ENCODE measurements at regions not wholly inside any gene's neighbourhood (a gene's known extent, or its start where the extent isn't known, plus 50 kb on each side); places are given as distances from the start of the nearest gene placed in this dataset.
"Not testable (repeated sequence)": the region's sequence is repeated elsewhere in the genome, so short reads cannot be mapped to it uniquely, and the experiment has no call there.

DNA sequence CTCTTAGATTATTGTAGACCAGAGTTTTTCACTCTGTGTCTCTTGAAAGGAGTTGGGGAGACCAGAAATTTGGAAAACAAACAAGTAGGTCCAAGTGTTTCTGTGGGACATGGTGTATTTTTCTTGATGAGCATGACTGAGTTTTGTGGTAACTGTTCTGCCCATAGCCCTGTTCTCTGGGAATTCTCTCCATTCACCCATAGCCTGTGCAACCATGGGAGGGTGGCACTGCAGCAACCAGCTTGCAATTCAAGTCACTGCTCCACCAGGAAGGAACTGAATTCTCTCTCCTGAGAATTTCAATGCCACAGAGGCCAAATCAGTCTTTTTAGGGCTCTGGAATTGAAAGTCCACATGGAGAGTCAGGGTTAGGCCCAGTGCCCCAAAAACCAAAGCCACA is 475.3 kb upstream of the TRPC7 start:
- Histone ChIP-seq H3K36me3 (ENCODE audit: insufficient read depth) (no peaks in the 10 kb centered on the region), H3K4me1 (ENCODE audit: insufficient read depth) (no peaks in the 10 kb centered on the region)
- no peak for DNase-seq (ENCODE audit: extremely low spot score)

DNA sequence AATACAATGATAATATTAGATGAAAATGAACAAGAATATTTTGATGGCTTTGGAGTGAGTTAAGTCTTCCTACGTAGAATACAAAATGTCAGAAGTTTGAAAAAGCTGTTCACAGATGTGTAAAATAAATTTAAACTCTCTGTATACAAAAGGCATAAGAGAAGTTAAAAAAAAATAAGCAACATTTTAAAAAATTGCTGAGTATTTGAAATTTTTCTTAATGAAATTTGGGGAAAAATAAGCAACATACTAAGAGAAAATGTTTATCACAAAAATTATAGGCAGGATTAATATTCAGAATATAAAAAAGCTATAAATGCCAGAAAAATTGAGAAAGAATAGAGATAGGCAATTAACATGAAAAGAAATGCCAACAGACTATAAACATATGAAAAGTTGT is 470.7 kb upstream of the TRPC7 start:
- H3K4me1 ChIP-seq (ENCODE audit: insufficient read depth): no peaks in the 10 kb centered on the region
- H3K4me3 ChIP-seq (ENCODE audit: low read depth, low read length): no peak overlapping the region
- no peak for DNase-seq (ENCODE audit: extremely low spot score)
- 73% methylated on average over 1 of the region's 1 CpG for WGBS
- no peaks in the 10 kb centered on the region for H3K36me3 ChIP-seq (ENCODE audit: insufficient read depth)
- H3K27ac ChIP-seq (ENCODE audit: low read depth): no peak overlapping the region

More for the DNA sequence above, 475.3 kb upstream of the TRPC7 start:
- Histone ChIP-seq H3K27ac (ENCODE audit: low read depth) (no peak overlapping the region), H3K4me3 (ENCODE audit: low read depth, low read length) (no peak overlapping the region)

DNA sequence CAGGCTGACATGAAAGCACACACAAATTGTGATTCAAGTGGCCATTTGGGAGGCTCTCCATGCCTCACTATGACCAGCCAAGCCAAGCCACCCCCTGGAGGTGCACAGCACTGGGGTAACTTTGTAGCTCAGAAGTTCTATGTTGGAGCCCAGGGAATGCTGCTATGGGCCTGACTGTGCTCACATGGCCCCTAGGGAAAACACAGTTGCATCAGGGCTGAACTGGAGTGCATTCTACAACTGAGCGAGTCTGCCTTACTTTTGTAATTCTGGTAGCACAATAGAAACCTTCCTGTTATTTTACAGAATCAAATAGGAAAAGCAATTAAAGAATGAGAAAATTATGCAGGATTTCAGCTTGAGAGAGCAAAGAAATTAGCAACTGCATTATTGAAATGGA is 455.5 kb upstream of the TRPC7 start:
- H3K4me3 ChIP-seq (ENCODE audit: low read depth, low read length): no peak overlapping the region
- no peak for DNase-seq (ENCODE audit: extremely low spot score)
- 93% methylated on average over 1 of the region's 1 CpG for WGBS
- no peak overlapping the region for H3K27ac ChIP-seq (ENCODE audit: low read depth)
- H3K36me3 ChIP-seq (ENCODE audit: insufficient read depth): no peaks in the 10 kb centered on the region
- no peaks in the 10 kb centered on the region for H3K4me1 ChIP-seq (ENCODE audit: insufficient read depth)

DNA sequence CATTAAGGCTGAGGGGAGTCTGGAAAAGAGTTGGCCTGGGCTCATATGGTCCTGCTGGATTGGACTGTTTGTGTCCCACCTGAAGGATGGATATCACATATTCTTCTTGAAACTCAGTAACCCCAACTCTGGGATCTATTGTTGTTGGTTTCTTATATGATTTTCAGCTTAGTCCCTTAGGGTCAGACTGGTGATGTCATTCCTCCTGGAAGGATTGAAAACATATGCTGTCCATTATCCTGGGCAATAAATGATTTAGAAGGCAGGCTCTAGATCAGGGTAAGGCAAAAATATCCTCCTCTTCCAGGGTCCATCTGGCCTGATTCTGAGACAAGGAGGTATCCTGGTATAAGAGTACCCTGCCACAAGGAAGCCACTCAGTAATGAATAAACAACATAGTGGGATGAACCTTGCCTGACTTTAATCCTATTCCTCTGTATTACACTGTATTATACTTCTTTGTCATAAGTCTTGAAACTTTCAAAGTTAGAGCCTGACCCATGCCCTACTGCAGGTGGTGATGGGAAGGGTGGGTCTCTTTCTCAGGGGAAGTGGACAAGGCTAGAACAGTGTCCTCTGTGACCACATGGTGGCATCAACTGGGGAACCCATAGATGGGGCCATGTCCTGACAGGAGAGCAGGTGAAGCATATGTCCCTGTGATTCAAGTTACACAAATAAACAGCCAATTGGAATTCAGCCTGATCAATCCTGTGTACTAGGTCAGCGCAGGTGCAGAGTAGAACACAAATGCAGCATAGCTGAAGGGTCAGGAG is 454.4 kb upstream of the TRPC7 start:
- 94% methylated on average over 1 of the region's 1 CpG for WGBS
- H3K27ac ChIP-seq (ENCODE audit: low read depth): no peak overlapping the region
- no peak overlapping the region for H3K4me3 ChIP-seq (ENCODE audit: low read depth, low read length)
- H3K36me3 ChIP-seq (ENCODE audit: insufficient read depth): no peaks in the 10 kb centered on the region
- no peaks in the 10 kb centered on the region for H3K4me1 ChIP-seq (ENCODE audit: insufficient read depth)
- no peak for DNase-seq (ENCODE audit: extremely low spot score)

DNA sequence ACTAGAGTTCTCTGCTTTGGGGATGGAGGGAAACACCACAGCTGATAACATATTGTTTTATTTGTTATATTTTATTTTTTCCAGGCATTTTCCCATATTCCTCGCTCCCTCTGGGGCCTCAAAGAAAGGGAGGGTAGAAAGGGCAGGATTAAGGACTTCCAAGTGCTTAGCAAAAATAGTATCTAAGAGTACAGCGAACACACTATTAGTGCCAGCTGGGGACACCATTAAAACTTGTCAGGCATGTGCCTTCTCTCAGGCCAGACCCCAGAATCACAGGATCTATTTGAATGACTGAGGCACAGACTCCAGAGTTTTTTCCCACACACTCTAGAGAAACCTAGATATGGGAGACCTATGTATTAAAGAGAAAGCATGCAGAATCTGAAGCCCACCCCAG is 451.0 kb upstream of the TRPC7 start:
- Histone ChIP-seq H3K4me3 (ENCODE audit: low read depth, low read length) (no peak overlapping the region), H3K4me1 (ENCODE audit: insufficient read depth) (no peaks in the 10 kb centered on the region), H3K36me3 (ENCODE audit: insufficient read depth) (no peaks in the 10 kb centered on the region), H3K27ac (ENCODE audit: low read depth) (no peak overlapping the region)
- 79% methylated on average over 2 of the region's 2 CpGs for WGBS
- DNase-seq (ENCODE audit: extremely low spot score): no peak

DNA sequence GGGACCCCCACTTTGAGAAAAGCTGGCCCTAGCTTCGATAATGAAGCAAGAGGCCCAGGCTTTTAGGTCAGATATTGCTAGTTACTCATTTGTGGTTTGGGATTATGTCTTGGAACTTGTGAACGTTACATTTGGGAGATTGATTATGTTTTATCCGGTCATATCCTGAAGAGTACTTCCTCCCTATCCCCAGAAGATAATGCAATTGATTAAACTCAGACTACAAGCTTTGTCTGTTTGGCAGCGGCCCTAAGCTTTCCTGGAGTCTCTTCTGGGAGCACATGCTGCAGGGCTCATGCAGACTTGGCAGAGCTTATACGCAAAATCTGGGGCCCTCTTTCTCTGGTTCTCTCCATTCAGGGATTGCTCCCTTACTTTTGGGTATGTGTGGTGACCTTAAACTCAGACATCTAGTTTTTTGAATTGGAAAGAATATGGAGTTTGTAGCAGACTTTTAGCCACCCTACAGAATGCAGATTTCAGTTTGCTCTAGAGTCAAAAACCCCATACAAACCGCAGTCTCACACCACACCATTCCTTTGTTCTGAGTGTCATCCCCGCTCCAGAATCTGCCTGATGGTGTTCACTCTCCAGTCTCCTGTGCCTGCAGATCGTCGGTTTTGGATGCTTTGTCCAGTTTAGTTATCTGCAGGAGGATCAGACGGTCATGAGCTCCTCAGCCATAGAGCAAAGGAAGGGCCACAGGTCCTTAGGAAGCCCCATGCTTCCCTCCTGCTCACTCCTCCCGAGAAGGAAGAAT is 449.5 kb upstream of the TRPC7 start:
- WGBS: 59% methylated on average over 11 of the region's 11 CpGs
- Histone ChIP-seq H3K27ac (ENCODE audit: low read depth) (no peak overlapping the region), H3K36me3 (ENCODE audit: insufficient read depth) (no peaks in the 10 kb centered on the region), H3K4me3 (ENCODE audit: low read depth, low read length) (no peak overlapping the region), H3K4me1 (ENCODE audit: insufficient read depth) (no peaks in the 10 kb centered on the region)
- no peak for DNase-seq (ENCODE audit: extremely low spot score)

DNA sequence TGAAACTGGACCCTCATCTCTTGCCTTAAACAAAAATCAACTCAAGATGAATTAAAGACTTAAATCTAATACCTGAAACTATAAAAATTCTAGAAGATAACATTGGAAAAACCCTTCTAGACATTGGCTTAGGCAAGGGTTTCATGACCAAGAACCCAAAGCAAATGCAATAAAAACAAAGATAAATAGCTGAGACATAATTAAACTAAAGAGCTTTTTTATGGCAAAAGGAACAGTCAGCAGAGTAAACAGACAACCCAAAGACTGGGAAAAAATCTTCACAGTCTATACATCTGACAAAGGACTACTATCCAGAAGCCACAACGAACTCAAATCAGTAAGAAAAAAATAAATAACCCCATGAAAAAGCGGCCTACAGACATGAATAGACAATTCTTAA is 446.9 kb upstream of the TRPC7 start:
- not testable (repeated sequence) for H3K27ac ChIP-seq (ENCODE audit: low read depth); H3K4me1 ChIP-seq (ENCODE audit: insufficient read depth)

DNA sequence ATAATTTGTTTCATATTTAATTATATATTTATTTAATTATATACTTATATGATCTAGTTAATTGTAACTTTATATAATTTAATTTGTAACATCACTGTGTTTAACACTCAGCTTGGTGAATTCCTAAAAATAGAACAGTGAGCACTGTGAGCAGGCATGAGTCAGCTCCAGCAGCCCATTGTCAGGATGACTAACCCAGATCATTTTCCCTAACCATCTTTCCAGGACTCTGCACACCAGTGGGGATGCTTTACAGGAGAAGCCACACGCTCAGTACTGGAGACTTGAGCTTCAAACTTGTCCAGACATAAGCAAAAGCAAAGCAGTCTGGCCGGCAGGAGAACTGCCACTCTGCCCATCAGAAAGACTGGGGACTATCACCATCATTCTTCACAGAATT is 446.2 kb upstream of the TRPC7 start:
- H3K36me3 ChIP-seq (ENCODE audit: insufficient read depth): no peaks in the 10 kb centered on the region
- 65% methylated on average over 2 of the region's 2 CpGs for WGBS
- no peaks in the 10 kb centered on the region for H3K4me1 ChIP-seq (ENCODE audit: insufficient read depth)
- no peak overlapping the region for H3K4me3 ChIP-seq (ENCODE audit: low read depth, low read length)
- H3K27ac ChIP-seq (ENCODE audit: low read depth): no peak overlapping the region
- no peak for DNase-seq (ENCODE audit: extremely low spot score)

More for the DNA sequence above, 446.9 kb upstream of the TRPC7 start:
- not testable (repeated sequence) for H3K36me3 ChIP-seq (ENCODE audit: insufficient read depth); H3K4me3 ChIP-seq (ENCODE audit: low read depth, low read length); DNase-seq (ENCODE audit: extremely low spot score)
- WGBS: 69% methylated on average over 2 of the region's 2 CpGs

DNA sequence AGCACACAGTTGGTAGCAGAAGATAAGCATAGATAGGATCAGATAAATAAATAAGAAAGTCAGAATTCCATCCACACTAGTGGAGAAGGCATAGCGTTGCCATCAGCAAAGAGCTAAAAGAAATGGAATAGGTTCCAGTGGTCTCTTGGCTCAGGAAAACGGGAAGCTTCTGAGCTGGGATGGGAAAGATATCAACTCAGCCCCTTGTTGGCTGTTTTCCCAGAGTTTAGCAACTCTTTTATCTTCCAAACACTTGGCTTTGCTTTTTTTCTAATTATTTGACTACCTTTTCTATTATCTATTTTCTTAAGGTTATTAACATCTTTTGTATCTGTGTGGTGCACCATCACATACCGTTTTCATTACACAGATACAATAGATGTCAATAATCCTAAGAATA is 445.7 kb upstream of the TRPC7 start:
- no peak overlapping the region for H3K27ac ChIP-seq (ENCODE audit: low read depth)
- no peak for DNase-seq (ENCODE audit: extremely low spot score)
- no peak overlapping the region for H3K4me3 ChIP-seq (ENCODE audit: low read depth, low read length)
- H3K36me3 ChIP-seq (ENCODE audit: insufficient read depth): no peaks in the 10 kb centered on the region
- H3K4me1 ChIP-seq (ENCODE audit: insufficient read depth): no peaks in the 10 kb centered on the region
- WGBS: 46% methylated on average over 3 of the region's 3 CpGs

DNA sequence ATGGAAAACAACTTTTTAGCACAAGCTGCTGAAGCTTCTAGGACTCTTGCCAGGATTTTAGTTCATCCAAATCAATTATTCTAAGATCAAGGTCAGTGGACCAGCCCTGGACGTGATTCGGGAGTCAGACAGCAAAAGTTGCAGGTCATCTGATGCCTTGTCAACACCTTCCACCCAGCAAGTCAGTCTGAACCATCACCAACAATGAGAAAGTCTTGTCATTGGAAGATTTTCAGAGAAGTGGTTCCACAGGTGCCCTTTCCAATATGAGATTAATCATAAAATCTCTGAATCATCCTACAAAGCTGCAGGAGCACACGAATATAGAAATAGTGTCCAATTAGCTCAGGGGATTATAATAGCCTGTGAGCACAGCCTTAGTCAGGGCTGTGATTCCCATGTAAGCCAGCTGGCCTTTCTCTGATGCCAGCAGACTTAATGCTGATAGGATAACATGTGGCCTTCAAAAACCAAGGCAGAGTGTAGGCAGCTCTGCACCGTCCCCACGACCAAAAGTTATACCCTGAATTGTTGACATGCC is 445.0 kb upstream of the TRPC7 start:
- H3K4me1 ChIP-seq (ENCODE audit: insufficient read depth): no peaks in the 10 kb centered on the region
- no peaks in the 10 kb centered on the region for H3K36me3 ChIP-seq (ENCODE audit: insufficient read depth)
- DNase-seq (ENCODE audit: extremely low spot score): no peak
- WGBS: 50% methylated on average over 5 of the region's 5 CpGs
- H3K27ac ChIP-seq (ENCODE audit: low read depth): no peak overlapping the region
- no peak overlapping the region for H3K4me3 ChIP-seq (ENCODE audit: low read depth, low read length)

DNA sequence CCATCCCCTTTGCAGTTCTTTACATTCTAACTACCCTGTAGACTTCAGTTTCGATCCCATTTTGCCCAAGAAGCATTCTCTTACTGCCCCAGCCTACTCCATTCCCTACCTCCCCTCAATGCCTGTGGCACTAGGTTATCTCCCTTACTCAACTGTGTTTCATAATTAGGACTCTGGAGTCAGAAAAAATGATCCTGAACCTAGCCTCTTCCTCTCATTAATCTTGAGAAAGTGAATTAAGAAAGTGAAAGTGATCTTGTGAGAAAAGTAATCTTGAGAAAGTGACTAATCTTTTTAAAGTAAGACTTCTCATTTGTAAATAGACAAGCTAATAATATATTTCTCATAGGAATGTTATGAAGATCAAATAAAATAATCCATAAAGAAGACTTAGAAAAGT is 444.0 kb upstream of the TRPC7 start:
- no peak overlapping the region for H3K4me3 ChIP-seq (ENCODE audit: low read depth, low read length)
- no peaks in the 10 kb centered on the region for H3K4me1 ChIP-seq (ENCODE audit: insufficient read depth)
- no peaks in the 10 kb centered on the region for H3K36me3 ChIP-seq (ENCODE audit: insufficient read depth)
- no peak overlapping the region for H3K27ac ChIP-seq (ENCODE audit: low read depth)
- DNase-seq (ENCODE audit: extremely low spot score): no peak
- WGBS: 83% methylated on average over 1 of the region's 1 CpG

DNA sequence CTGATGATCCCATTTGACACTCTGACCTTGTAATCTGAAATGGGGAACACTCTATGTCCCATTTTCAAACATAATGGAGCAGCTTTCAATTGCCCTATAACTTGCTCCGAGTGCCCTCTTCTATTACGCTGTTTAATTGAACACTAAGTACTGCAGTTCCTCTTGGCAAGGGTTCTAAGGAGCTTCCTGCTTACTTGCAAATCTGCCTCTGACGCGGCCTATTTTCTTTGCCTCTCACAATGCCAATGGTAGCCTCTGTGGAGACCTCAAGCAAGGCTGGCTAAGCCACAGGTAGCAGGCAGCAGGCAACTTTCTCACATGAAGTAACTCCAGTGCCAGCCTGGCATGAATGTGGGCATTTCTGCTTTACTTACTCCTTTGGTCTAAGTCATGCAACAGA is 443.4 kb upstream of the TRPC7 start:
- Histone ChIP-seq H3K4me3 (ENCODE audit: low read depth, low read length) (no peak overlapping the region), H3K36me3 (ENCODE audit: insufficient read depth) (no peaks in the 10 kb centered on the region)
- no peak for DNase-seq (ENCODE audit: extremely low spot score)

DNA sequence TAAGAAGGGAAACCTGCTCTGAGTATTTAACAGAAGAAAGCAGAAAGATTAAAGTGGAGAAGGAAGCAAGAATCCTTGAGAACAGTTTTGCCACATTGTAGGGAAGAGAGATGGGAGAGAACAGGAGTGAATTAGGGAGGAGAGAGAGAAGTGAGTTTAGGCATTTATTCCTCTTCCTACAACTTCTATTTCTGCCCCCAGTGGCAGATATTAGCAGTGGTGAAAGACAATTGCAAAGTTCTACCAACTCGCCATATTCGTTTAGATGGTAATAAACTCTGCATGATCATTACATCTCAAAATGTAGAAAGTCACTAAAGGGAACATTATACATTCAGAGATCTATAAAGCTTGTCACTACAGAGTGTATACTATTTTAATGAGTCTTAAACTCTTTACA is 440.1 kb upstream of the TRPC7 start:
- Histone ChIP-seq H3K4me1 (ENCODE audit: insufficient read depth) (no peaks in the 10 kb centered on the region), H3K27ac (ENCODE audit: low read depth) (no peak overlapping the region), H3K4me3 (ENCODE audit: low read depth, low read length) (no peak overlapping the region), H3K36me3 (ENCODE audit: insufficient read depth) (no peaks in the 10 kb centered on the region)
- 89% methylated on average over 2 of the region's 2 CpGs for WGBS
- no peak for DNase-seq (ENCODE audit: extremely low spot score)

More for the DNA sequence above, 443.4 kb upstream of the TRPC7 start:
- no peaks in the 10 kb centered on the region for H3K4me1 ChIP-seq (ENCODE audit: insufficient read depth)
- no peak overlapping the region for H3K27ac ChIP-seq (ENCODE audit: low read depth)
- 85% methylated on average over 4 of the region's 4 CpGs for WGBS

DNA sequence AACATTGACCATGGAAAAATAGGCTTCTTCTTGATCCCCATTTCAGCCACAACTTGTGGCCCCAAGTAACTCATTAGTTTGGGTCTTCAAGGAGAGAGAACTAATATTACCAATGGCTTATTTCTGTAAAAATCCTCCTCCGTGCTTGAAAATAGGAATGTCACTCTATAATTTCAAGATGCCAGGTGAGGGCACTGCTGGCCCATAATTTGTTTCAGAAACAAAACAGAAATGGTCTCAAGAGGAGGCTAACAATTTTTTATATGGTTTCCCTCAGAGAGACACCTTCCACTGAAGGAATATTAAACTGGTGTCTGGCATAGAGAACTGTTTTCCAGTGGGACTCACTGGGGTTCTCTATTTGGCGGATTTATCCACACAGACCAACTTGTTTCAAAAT is 437.0 kb upstream of the TRPC7 start:
- DNase-seq (ENCODE audit: extremely low spot score): no peak
- H3K4me3 ChIP-seq (ENCODE audit: low read depth, low read length): no peak overlapping the region
- 45% methylated on average over 2 of the region's 2 CpGs for WGBS
- H3K36me3 ChIP-seq (ENCODE audit: insufficient read depth): no peaks in the 10 kb centered on the region
- H3K27ac ChIP-seq (ENCODE audit: low read depth): no peak overlapping the region
- no peaks in the 10 kb centered on the region for H3K4me1 ChIP-seq (ENCODE audit: insufficient read depth)
